Liver (tissue), 7 donors: ENCODE measurements at regions not wholly inside any gene's neighbourhood (a gene's known extent, or its start where the extent isn't known, plus 50 kb on each side); places are given as distances from the start of the nearest gene placed in this dataset.
A peak's percentile ranks its signal among the peaks of the same experiment; 100 is the strongest.

Experiments
- DNase-seq: peaks from one replicate; pipeline ENCODE4 v3.0.0-alpha.2; 2017; ENCODE audit warnings: low spot score
- H3K27ac ChIP-seq, 2 donors: one replicate each; pipeline ENCODE4 v1.7.0; 2013; ENCODE audit warnings: inconsistent platforms in 2 of 2, low read length in 2 of 2, control low read depth in 1 of 2, low read depth in 1 of 2, mild to moderate bottlenecking in 1 of 2
- H3K27me3 ChIP-seq, 4 donors: one replicate each; pipeline versions ENCODE4 v1.6.1 to v1.7.0; 2013; ENCODE audit warnings: low read length in 3 of 4, inconsistent platforms in 1 of 4, mild to moderate bottlenecking in 1 of 4, moderate library complexity in 1 of 4; ENCODE audit not compliant: control insufficient read depth in 4 of 4, insufficient read depth in 4 of 4
- H3K36me3 ChIP-seq, 4 donors: one replicate each; pipeline versions ENCODE4 v1.6.1 to v1.7.0; 2013; ENCODE audit warnings: low read length in 3 of 4, mild to moderate bottlenecking in 3 of 4, low read depth in 1 of 4, moderate library complexity in 1 of 4; ENCODE audit not compliant: control insufficient read depth in 4 of 4, insufficient read depth in 3 of 4
- H3K4me1 ChIP-seq, 4 donors: one replicate each; pipeline versions ENCODE4 v1.6.1 to v1.7.0; 2013; ENCODE audit warnings: low read length in 3 of 4, mild to moderate bottlenecking in 3 of 4, moderate library complexity in 1 of 4; ENCODE audit not compliant: control insufficient read depth in 4 of 4, insufficient read depth in 4 of 4
- H3K4me3 ChIP-seq, 3 donors: one replicate each; pipeline versions ENCODE4 v1.6.1 to v1.7.0; 2013; ENCODE audit warnings: low read length in 3 of 3, control low read depth in 1 of 3, low read depth in 1 of 3, mild to moderate bottlenecking in 1 of 3
- H3K9ac ChIP-seq, 2 donors: one replicate each; pipeline ENCODE4 v1.7.0; 2013; ENCODE audit warnings: low read length in 2 of 2, mild to moderate bottlenecking in 2 of 2, moderate library complexity in 2 of 2, control low read depth in 1 of 2, low read depth in 1 of 2
- H3K9me3 ChIP-seq, 4 donors: one replicate each; pipeline versions ENCODE4 v1.6.1 to v1.7.0; 2013; ENCODE audit warnings: low read length in 3 of 4; ENCODE audit not compliant: control insufficient read depth in 4 of 4
- ATF3 ChIP-seq: IDR thresholded peaks from 2 replicates; pipeline ENCODE4 v1.6.1; 2016; ENCODE audit warnings: antibody characterized with exemption
- EGR1 ChIP-seq, 2 donors: IDR thresholded peaks; 2 replicates each; pipeline ENCODE4 v1.6.1; 2016 to 2018; ENCODE audit warnings: antibody characterized with exemption in 2 of 2, low read depth in 2 of 2
- FOXA2 ChIP-seq: IDR thresholded peaks from 2 replicates; pipeline ENCODE4 v1.6.1; 2016; ENCODE audit warnings: antibody characterized with exemption
- GABPA ChIP-seq, 2 donors: IDR thresholded peaks in 1 of 2; conservative IDR thresholded peaks in 1 of 2; 2 replicates each; pipeline ENCODE4 v1.6.1; 2016; ENCODE audit warnings: antibody characterized with exemption in 2 of 2, mild to moderate bottlenecking in 1 of 2, moderate library complexity in 1 of 2
- HNF4G ChIP-seq: IDR thresholded peaks from 2 replicates; pipeline ENCODE4 v1.6.1; 2016; ENCODE audit warnings: antibody characterized with exemption
- MAX ChIP-seq: IDR thresholded peaks from 2 replicates; pipeline ENCODE4 v1.6.1; 2016; ENCODE audit warnings: antibody characterized with exemption
- NR2F2 ChIP-seq: IDR thresholded peaks from 2 replicates; pipeline ENCODE4 v1.6.1; 2016; ENCODE audit warnings: antibody characterized with exemption
- RAD21 ChIP-seq, 2 donors: IDR thresholded peaks; 2 replicates each; pipeline ENCODE4 v1.6.1; 2016; ENCODE audit warnings: antibody characterized with exemption in 2 of 2, mild to moderate bottlenecking in 2 of 2
- REST ChIP-seq: IDR thresholded peaks from 2 replicates; pipeline ENCODE4 v1.6.1; 2016; ENCODE audit warnings: antibody characterized with exemption, mild to moderate bottlenecking
- YY1 ChIP-seq: IDR thresholded peaks from 2 replicates; pipeline ENCODE4 v1.6.1; 2016; ENCODE audit warnings: antibody characterized with exemption, mild to moderate bottlenecking
- WGBS: extraction: QIAGEN DNeasy Blood & Tissue Kit; methylation state at CpG from one replicate; pipeline ENCODE4 v1.1.7; 2013; 5-methylcytosine and 5-hydroxymethylcytosine counted together
- donor health status: healthy.
- donor health status: healthy.
- donor health status: healthy.
- donor health status: healthy.

- H3K27me3 ChIP-seq, result no peaks in the 10 kb centered on the region
- H3K36me3 ChIP-seq, result no peaks in the 10 kb centered on the region
- TF ChIP-seq NR2F2, result no peak
- no peak for DNase-seq
- H3K27ac ChIP-seq, result no peak overlapping the region
- H3K9ac ChIP-seq, result no peak overlapping the region
- no peak overlapping the region for H3K4me3 ChIP-seq
- no peaks in the 10 kb centered on the region for H3K9me3 ChIP-seq
- no peaks in the 10 kb centered on the region for H3K4me1 ChIP-seq
- WGBS, result 66% methylated on average over 4 of the region's 4 CpGs
These were observed 165.9 kb upstream of the PODXL start for GRCh38 chr7:131722371-131722770.

- H3K27ac ChIP-seq, result no peak overlapping the region
- H3K36me3 ChIP-seq, result no peaks in the 10 kb centered on the region
- H3K9ac ChIP-seq, result no peak overlapping the region
- no peak for TF ChIP-seq MAX
- TF ChIP-seq ATF3, result no peak
- H3K4me1 ChIP-seq, result no peaks in the 10 kb centered on the region
- no peaks in the 10 kb centered on the region for H3K9me3 ChIP-seq
- WGBS, result 55% methylated on average over 3 of the region's 3 CpGs
- no peaks in the 10 kb centered on the region for H3K27me3 ChIP-seq
- H3K4me3 ChIP-seq, result no peak overlapping the region
- no peak for DNase-seq
These were observed 165.2 kb upstream of the PODXL start for GRCh38 chr7:131721660-131722059.

GRCh38 chr7:131720703-131721102, 164.3 kb upstream of the PODXL start:
- Histone ChIP-seq H3K27me3 (no peaks in the 10 kb centered on the region), H3K27ac (no peak overlapping the region), H3K9me3 (no peaks in the 10 kb centered on the region), H3K36me3 (no peaks in the 10 kb centered on the region), H3K9ac (no peak overlapping the region), H3K4me3 (no peak overlapping the region), H3K4me1 (no peaks in the 10 kb centered on the region)
- WGBS, result 50% methylated on average over 2 of the region's 2 CpGs
- TF ChIP-seq FOXA2, result no peak
- DNase-seq, result peak; percentile 6

- H3K9me3 ChIP-seq, result no peaks in the 10 kb centered on the region
- H3K4me3 ChIP-seq, result no peak overlapping the region
- no peaks in the 10 kb centered on the region for H3K36me3 ChIP-seq
- no peak overlapping the region for H3K27ac ChIP-seq
- H3K9ac ChIP-seq, result no peak overlapping the region
- H3K4me1 ChIP-seq, result no peaks in the 10 kb centered on the region
- WGBS, result 86% methylated on average over 3 of the region's 3 CpGs
- no peaks in the 10 kb centered on the region for H3K27me3 ChIP-seq
- DNase-seq, result no peak
- TF ChIP-seq REST (no peak), YY1 (no peak), NR2F2 (no peak), EGR1 (IDR thresholded peaks at IDR 0.05; ENCODE audit: low read depth in 2 of 2) (no peak), GABPA (IDR thresholded peaks at IDR 0.05 in 1 of 2, conservative IDR thresholded peaks at IDR 0.05 in 1 of 2) (no peak), HNF4G (no peak), RAD21 (IDR thresholded peaks at IDR 0.05) (no peak)
These were observed 160.8 kb upstream of the PODXL start for GRCh38 chr7:131717181-131717580.
